ENCODE measurements at regions not wholly inside any gene's neighbourhood (a gene's known extent, or its start where the extent isn't known, plus 50 kb on each side); places are given as distances from the start of the nearest gene placed in this dataset.

DNA sequence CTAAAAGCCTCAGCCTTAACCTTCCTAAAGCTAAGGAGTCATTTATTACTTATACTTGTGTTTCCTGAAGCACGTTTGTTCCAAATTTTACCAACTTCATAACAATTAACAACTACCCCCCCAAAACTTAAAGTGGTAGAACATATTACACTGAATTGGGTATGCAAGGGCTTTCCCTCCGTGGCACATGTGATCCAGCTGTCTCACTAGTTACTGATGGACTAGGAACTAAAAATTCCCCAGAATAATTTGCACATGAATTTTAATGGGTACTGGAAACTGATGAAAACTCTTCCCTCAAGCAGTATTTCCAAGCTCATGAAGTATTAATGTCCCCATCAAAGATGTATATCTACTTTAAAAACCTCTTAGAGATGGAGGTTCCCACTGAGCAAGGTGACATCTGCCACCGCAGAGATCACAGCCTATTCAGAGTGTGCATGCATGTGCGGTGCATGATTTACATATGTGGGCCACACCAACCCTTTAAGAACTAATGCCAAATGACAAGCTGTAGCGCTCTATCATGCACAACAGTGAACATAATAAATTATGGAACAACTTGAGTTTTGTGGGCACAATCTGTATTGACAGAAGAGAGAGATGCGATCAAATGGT, 139.9 kb upstream of the ADCY1 start:
- TF ChIP-seq POLR2AphosphoS5 (IDR thresholded peaks at IDR 0.05) (no peak), CTCF (IDR thresholded peaks at IDR 0.05) (no peak)
